Osteocyte (in vitro differentiated cells): ENCODE measurements at regions not wholly inside any gene's neighbourhood (a gene's known extent, or its start where the extent isn't known, plus 50 kb on each side); places are given as distances from the start of the nearest gene placed in this dataset.

Experiments
- DNase-seq: peaks from one replicate; pipeline ENCODE4 v3.0.0; 2021; ENCODE audit warnings: mixed read lengths; ENCODE audit not compliant: unreplicated experiment; ENCODE audit errors: extremely low spot score
- H3K27ac Mint-ChIP-seq: one replicate; pipeline ENCODE4 v1.8.0; 2021; ENCODE audit warnings: mild to moderate bottlenecking, mixed read lengths; ENCODE audit not compliant: unreplicated experiment
- H3K27me3 Mint-ChIP-seq: one replicate; pipeline ENCODE4 v1.8.0; 2021; ENCODE audit warnings: mixed read lengths; ENCODE audit not compliant: unreplicated experiment
- H3K36me3 Mint-ChIP-seq: one replicate; pipeline ENCODE4 v1.8.0; 2021; ENCODE audit warnings: mixed read lengths; ENCODE audit not compliant: unreplicated experiment
- H3K4me1 Mint-ChIP-seq: one replicate; pipeline ENCODE4 v1.8.0; 2021; ENCODE audit warnings: mixed read lengths; ENCODE audit not compliant: unreplicated experiment
- H3K4me3 Mint-ChIP-seq: one replicate; pipeline ENCODE4 v1.8.0; 2021; ENCODE audit warnings: mild to moderate bottlenecking, moderate library complexity, mixed read lengths; ENCODE audit not compliant: unreplicated experiment
- H3K9me3 Mint-ChIP-seq: one replicate; pipeline ENCODE4 v1.8.0; 2021; ENCODE audit warnings: mixed read lengths; ENCODE audit not compliant: unreplicated experiment
- CTCF ChIP-seq: fragments of 200-600 bp; sonication (generic); IDR thresholded peaks from 2 replicates; pipeline ENCODE4 v1.5.0; 2021; ENCODE audit warnings: antibody characterized with exemption, mild to moderate bottlenecking, moderate library complexity

- no peak for TF ChIP-seq CTCF
- Mint-ChIP-seq H3K9me3 (no peaks in the 10 kb centered on the region), H3K4me1 (no peaks in the 10 kb centered on the region), H3K4me3 (no peak overlapping the region), H3K27me3 (peaks cover 11% of the 10 kb centered on the region), H3K27ac (no peak overlapping the region), H3K36me3 (no peaks in the 10 kb centered on the region)
- peak; percentile 21 for DNase-seq
Measured at GRCh38 chr21:32061729-32062128, 188.9 kb downstream of the HUNK start.

- Mint-ChIP-seq H3K9me3 (peaks cover 9% of the 10 kb centered on the region), H3K4me3 (no peak overlapping the region), H3K36me3 (no peaks in the 10 kb centered on the region), H3K4me1 (no peaks in the 10 kb centered on the region), H3K27ac (no peak overlapping the region), H3K27me3 (peaks cover 8% of the 10 kb centered on the region)
- no peak for TF ChIP-seq CTCF
- peak; percentile 36 for DNase-seq
Measured at GRCh38 chr21:32056791-32057190, 184.0 kb downstream of the HUNK start.

GRCh38 chr21:32055305-32055704 lies 182.5 kb downstream of the HUNK start:
- H3K4me3 Mint-ChIP-seq, result no peak overlapping the region
- no peaks in the 10 kb centered on the region for H3K4me1 Mint-ChIP-seq
- H3K27me3 Mint-ChIP-seq, result peaks cover 4% of the 10 kb centered on the region
- H3K9me3 Mint-ChIP-seq, result peaks cover 12% of the 10 kb centered on the region
- DNase-seq, result peak; percentile 44
- TF ChIP-seq CTCF, result no peak
- H3K36me3 Mint-ChIP-seq, result no peaks in the 10 kb centered on the region
- no peak overlapping the region for H3K27ac Mint-ChIP-seq
